Fibroblast of skin of left biceps (primary cell): ENCODE measurements at regions not wholly inside any gene's neighbourhood (a gene's known extent, or its start where the extent isn't known, plus 50 kb on each side); places are given as distances from the start of the nearest gene placed in this dataset.

Experiments
- DNase-seq, 2 experiments: peaks; one replicate each; pipeline ENCODE4 v3.0.0-alpha.2; 2013; ENCODE audit warnings: low read depth in 2 of 2

DNA sequence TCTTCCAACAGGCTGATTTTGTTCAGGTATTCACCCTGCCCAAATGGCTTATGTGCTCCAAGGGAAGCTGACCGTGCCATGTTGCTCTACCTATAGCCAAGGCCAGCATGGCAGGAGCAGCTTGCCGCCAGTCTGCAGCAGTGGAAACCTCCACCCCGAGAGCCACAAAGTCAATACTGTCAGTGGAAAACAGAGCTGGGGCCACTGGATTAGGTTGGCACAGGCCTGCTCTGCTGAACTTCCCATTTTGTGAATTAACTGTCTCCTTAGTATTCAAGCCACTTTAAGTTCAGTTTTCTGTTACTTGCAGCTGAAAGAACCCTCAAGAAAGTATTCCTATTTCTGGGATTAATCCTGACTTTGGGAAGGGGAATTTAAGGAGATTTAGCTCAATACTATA lies 63.8 kb upstream of the XCR1 start:
- DNase-seq, result no peak

DNA sequence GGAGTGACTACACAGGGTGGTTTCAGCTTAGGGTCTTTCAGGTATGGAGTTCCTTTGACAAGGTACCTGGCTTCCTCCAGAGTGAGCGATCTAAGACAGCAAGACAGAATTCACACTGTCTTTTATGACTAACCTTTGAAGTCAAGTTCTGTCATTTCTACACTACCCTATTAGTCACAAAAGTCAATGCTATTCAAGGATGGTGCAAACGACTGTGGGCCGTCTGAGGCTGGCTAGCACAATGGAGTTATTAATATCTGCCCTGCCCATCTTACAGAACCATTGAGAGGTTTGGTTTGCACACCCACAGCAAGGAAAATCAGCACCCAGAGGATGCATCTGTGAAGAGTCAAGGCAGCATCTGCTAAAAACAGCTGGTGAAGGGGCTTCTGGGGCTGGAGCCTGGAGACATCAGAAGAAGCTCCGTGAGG lies 62.9 kb upstream of the XCR1 start:
- no peak for DNase-seq

DNA sequence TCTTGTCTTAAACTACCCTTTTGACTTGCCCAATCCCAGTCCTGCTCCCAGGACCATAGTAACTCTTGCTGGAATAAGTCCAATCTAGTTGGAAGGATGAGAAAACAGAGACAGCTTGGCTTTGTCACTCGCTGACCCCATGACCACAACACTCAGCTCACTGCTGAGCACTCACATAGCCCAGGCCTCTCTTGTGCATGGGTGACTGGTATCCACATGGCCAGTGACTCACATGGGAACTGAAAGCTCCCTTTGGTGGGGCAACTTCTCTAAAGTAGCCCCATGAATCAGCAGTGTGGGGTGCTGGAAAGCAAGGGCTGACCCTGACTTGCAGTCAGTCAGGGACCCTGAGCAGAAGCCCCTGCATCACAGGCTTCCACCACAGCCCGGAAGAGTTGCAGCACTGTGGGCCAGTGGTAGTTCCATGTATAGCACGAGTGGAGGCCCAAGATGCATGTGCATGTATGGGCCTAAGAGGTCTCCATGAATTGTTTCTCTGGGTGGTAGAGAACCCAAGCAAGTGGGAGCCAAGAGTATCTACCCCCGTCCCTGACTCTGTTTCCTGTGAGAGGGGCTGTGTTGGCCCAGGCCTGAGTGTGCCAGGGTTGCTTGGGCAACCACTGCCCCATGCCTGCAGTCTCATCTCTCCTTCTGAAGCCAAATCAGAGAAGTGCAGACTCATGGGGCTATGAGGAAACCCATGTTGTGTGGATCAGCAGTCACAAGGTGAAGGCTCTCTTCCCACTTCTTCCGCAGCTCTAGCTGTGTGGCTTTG lies 62.1 kb upstream of the XCR1 start:
- DNase-seq, result no peak

DNA sequence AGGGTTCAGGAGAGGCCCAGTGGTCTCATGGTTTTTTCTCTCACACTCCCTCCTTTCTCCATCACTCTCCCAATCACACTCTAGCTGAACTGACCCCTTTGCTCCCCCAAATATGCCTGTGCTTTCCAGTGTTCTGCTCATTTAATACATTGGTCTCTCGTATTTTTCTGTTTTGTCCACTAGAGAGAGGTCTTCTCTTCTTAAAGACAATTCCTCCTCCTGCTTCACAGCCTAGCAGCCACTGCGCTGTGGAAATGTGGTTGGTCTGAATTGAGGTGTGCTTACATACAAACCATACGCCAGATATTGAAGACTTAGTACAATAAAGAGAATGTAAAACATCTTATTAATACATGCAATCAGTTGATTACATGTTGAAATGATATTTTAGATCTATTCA lies 60.6 kb upstream of the XCR1 start:
- no peak for DNase-seq

DNA sequence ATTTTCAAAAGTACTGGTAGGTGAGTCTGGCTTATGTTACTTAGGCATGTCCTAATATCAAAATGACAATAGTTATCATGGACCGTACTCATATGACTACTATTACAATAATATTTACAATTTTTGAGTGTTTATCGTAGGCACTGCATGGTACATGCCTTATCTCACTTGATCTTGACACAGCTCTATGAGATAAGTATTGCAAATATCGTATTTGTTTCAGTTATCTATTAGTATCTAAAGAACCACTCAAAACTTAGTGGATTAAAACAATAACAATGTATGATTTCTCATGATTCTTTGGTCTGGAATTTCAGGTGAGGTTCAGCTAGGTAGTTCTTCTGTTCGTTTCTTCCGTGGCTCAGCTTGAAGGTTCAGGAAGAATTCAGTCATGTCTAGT lies 59.7 kb upstream of the XCR1 start:
- no peak for DNase-seq

DNA sequence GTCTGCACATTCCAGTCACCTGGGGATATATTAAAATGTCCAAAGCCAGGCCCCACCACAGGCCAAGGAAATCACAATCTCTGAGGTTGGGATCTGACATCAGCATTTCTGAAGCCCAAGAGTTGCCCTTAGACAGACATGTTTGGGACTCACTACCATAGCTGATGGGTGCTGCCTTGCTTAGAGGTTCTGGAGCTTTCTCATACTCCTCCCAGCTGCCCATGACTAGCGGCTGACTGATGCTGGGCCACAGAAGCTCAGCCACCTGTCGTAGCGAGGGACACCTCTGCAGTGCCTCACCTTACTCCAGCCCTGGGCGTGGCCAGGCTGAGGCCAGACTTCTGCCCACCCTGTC lies 58.8 kb upstream of the XCR1 start:
- DNase-seq, result no peak

DNA sequence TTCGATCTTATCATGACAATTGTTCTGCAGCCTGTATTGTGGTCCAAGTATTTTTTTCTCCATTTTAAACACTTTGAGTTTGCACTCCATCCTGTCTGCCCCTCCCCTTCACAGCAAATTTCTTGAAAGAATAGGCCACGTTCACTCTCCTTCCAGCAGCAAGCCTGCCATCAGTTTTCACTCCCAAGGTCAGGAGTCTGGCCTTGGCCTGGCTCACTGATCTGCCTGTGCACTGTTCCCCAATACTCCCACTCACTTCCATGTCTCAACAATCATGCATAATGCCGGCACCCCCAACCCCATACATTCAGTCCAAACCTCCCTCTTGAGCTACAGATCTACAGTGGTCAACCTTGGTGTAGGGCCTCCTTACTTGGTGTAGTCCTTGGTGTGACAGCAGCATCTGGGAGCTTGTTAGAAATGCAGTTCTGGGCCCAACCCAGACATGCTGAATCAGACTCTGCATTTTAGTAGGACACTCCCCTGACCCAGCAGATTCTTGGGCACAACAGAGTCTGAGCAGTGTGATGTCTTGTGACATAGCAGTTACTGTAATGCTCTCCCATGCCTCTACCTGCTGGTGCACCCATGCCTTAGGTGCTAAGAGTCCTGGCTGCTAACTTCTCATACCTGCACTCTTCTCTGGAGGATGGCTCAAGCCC lies 58.3 kb upstream of the XCR1 start:
- no peak for DNase-seq

DNA sequence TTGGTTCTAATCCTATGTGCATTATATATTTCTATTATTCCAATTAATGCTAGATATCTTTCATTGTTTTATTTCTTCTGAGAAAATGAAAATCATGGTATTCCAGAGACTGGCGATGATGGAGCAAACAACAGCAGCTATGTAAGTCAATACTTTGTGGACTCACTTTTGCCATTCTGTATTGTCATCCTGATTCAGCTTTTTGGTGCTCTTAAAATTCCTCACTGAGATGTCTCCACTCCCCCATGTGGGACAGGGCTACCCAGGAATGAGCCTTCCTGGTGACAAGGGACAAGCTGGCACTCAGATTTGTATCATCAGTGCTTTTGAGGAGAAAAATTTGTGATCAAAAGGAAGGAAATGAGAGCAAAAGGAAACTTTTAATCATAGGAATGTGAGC lies 56.7 kb upstream of the XCR1 start:
- no peak for DNase-seq

DNA sequence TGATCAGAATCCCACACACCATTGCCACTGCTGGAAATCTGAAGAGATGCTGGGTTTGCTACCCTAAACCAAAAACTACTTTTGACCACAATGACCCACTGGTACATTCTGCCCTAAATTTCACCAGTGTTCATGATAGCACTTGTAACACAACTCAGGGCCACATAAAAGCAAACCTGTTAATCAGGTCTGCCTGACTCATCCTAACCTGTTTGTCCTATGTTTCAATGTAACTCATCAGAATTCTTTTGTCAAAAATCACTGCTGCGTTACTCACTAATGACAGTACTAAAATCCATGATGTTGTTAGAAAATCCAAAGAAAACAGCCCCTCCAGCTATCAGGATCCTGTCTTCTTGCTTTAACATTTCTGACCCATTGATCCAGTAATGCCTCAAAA lies 55.6 kb upstream of the XCR1 start:
- no peak for DNase-seq

DNA sequence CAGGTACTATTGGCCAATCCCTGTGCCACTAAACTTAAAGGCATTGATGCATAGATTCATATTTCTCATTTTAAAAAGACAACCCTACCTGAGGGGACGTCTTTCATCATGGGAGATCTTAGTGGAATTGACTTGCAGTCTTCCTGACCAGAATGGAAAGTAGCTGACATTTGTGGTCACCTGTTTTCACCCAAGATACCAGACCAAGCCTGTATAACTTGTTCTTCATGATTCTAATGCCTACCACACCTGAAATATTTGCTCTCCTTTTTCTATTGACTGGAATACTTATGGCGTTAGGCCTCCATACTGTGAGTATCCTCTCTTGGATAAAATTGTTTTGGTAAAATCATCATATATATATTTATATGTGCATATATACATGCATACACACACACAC lies 54.7 kb upstream of the XCR1 start:
- DNase-seq, result no peak

DNA sequence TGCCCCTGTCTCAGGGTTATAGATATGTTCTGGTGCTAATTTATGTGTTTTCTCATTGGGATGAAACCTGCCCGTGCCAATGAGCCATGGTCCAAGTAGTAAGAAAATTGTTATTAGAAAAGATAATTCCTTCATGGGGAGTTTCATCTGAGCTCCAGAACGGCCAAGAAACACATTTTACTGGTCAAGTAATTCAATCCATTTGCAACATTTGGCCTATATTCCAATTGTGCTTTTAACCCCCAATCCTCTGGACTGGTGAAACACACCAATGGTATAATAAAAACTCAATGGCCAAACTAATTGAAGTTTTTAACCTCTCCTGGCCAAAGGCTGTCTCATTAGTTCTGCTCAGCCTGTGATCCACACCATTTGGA lies 53.7 kb upstream of the XCR1 start:
- DNase-seq, result no peak

DNA sequence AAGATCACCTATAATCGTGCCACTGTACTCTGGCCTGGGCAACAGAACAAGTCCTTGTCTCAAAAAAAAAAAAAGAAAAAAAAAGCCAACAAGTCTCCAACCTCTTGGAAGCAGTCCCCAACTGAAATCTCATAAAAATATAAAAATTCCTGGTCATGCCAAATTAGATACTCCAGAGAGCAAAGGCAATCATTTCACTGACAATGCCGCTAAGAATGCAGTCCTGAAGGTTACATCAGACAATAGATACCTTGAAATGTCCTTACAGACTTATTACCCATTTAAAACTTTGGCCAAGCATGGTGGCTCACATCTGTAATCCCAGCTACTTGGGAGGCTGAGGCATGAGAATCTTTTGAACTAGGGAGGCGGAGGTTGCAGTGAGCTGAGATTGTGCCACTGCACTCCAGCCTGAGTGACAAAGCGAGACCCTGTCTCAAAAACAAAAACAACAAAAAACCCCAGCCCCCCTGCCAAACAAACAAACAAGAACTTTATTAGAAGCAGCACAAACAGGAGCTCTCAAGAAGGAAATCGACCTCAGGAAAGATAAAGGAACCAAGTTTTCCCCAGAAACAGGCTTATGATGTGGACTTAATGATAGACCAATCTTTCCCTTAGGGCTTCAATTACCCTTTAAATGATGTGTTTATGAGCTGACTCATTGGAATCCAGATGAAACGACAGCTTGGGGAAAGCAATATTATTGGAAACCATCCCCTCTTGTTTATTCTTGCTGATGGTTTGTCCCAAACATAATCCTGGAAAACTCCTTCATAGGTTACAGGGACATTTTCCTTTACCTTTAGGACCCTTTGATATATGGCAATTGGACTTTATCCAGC lies 53.1 kb upstream of the XCR1 start:
- DNase-seq, result no peak

DNA sequence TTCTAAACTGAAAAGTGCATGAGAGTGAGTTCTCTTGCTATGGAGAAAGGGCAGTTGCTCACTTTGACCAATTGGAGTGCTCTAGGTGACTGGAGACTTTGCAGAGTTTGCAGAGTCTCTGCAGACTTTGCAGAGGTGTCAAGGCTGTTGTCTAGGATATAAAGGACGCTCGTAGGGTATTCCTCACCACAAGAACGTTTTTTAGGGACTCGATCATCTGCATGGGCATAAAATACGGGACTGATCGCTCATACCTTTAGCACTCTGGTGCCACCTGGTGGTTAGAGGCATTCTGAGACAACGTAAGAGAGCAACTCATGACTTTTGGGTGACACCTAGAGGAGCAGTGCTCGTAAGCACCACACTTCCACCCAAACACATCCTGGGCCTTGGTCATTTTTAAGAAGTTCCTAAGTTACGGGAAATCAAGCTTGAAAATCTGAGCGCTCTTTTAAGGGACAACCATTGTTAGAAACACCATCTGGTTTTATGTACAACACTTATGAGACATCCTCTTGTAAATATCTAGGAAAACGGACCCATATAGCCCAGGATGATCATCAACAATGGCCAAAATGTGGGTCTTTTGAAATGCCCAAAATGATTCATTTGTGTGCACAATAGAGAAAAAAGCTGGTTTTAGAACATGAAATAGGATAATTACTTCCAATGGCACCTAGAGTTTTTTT lies 51.6 kb upstream of the XCR1 start:
- DNase-seq, result peak; percentile 74 to 78
